ENCODE measurements at regions not wholly inside any gene's neighbourhood (a gene's known extent, or its start where the extent isn't known, plus 50 kb on each side); places are given as distances from the start of the nearest gene placed in this dataset.

- TF ChIP-seq CTCF (conservative IDR thresholded peaks at IDR 0.05 in 1 of 2, IDR thresholded peaks at IDR 0.05 in 1 of 2; ENCODE audit: low read depth in 1 of 2, low read length in 2 of 2): no peak
- no peak for TF ChIP-seq EZH2 (IDR thresholded peaks at IDR 0.05; ENCODE audit: low read length, missing control alignments)
Measured at GRCh38 chrX:3462166-3462508, 115.7 kb upstream of the MXRA5 start.

Data from fibroblast of lung (primary cell).